Aorta (tissue), 5 donors: ENCODE measurements at regions not wholly inside any gene's neighbourhood (a gene's known extent, or its start where the extent isn't known, plus 50 kb on each side); places are given as distances from the start of the nearest gene placed in this dataset.

Experiments
- ATAC-seq: fragments of 200-7000 bp; cut with Tn5 transposase; one replicate; pipeline ENCODE4 v1.9.1; 2022; ENCODE audit warnings: moderate library complexity; ENCODE audit not compliant: low FRiP score
- DNase-seq, 2 donors: peaks; one replicate each; pipeline ENCODE4 v3.0.0-alpha.2; 2020
- H3K27ac ChIP-seq, 2 donors: one replicate each; pipeline ENCODE4 v1.5.1; 2013; ENCODE audit warnings: low read length in 2 of 2, mild to moderate bottlenecking in 2 of 2, moderate library complexity in 2 of 2, control low read depth in 1 of 2, inconsistent platforms in 1 of 2, low read depth in 1 of 2
- H3K27me3 ChIP-seq, 2 donors: one replicate each; pipeline ENCODE4 v1.6.1; 2013; ENCODE audit warnings: control low read depth in 1 of 2, low read length in 1 of 2, mild to moderate bottlenecking in 1 of 2, moderate library complexity in 1 of 2; ENCODE audit not compliant: insufficient read depth in 2 of 2, control insufficient read depth in 1 of 2
- H3K36me3 ChIP-seq, 2 donors: one replicate each; pipeline ENCODE4 v1.6.1; 2013; ENCODE audit warnings: control low read depth in 1 of 2, low read length in 1 of 2, mild to moderate bottlenecking in 1 of 2; ENCODE audit not compliant: insufficient read depth in 2 of 2, control insufficient read depth in 1 of 2
- H3K4me1 ChIP-seq, 2 donors: one replicate each; pipeline ENCODE4 v1.6.1; 2013; ENCODE audit warnings: low read length in 2 of 2, control low read depth in 1 of 2, mild to moderate bottlenecking in 1 of 2, moderate library complexity in 1 of 2; ENCODE audit not compliant: insufficient read depth in 2 of 2, control insufficient read depth in 1 of 2
- H3K4me3 ChIP-seq, 2 donors: one replicate each; pipeline ENCODE4 v1.5.1; 2013; ENCODE audit warnings: low read length in 2 of 2, control low read depth in 1 of 2, mild to moderate bottlenecking in 1 of 2
- H3K9me3 ChIP-seq: one replicate; pipeline ENCODE4 v1.6.1; 2013; ENCODE audit warnings: mild to moderate bottlenecking, low read length; ENCODE audit not compliant: control insufficient read depth
- WGBS, 2 donors: extraction: QIAGEN DNeasy Blood & Tissue Kit; methylation state at CpG; one replicate each; pipeline ENCODE4 v1.1.7; 2013; 5-methylcytosine and 5-hydroxymethylcytosine counted together
- intact Hi-C, 2 donors: fragments of 100-400 bp; cut with DNase I; formaldehyde crosslinking; loops; one replicate each; pipeline versions ENCODE4 v1.14.2 to v1.15.0; 2022
- donor health status: healthy with polysubstance abuse.
- donor health status: Bipolar disorder and iron deficiency.
- donor health status: DM: no; HTN: no; CAD: no.
- donor health status: DM: no; HTN: no; CAD: no.
- donor health status: DM: yes; HTN: yes; CAD: no.

- no peak overlapping the region for H3K4me3 ChIP-seq
- ATAC-seq, result no peak
- intact Hi-C loops, result no loop called here
- no peaks in the 10 kb centered on the region for H3K4me1 ChIP-seq
- 81 to 92% methylated on average over 1 of the region's 1 CpG for WGBS, 2 donors
- no peak overlapping the region for H3K27ac ChIP-seq
- H3K36me3 ChIP-seq, result no peaks in the 10 kb centered on the region
- DNase-seq, result no peak
- no peaks in the 10 kb centered on the region for H3K9me3 ChIP-seq
- H3K27me3 ChIP-seq, result no peaks in the 10 kb centered on the region
Observed at GRCh38 chr11:104538313-104538712, 359.9 kb downstream of the CASP12 start.

DNA sequence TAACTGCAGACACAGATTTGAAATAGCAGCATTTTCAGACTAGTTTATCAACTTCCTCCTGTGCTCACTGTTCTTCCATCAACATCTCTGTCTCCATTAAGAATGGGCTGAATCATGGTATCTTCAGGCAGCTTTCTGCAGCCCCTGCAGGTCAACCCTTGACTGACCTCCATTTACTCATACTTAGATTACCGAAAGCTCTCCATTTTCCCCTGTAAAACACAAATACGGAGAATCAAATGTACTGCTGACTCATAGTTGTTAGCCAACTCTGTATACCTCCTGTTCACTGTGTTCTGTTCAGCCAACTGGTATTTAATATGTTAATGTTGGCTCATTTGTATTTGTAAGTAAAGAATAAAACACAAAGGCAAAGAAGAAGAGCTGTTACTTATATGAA lies 364.0 kb downstream of the CASP12 start:
- no peak overlapping the region for H3K4me3 ChIP-seq
- H3K36me3 ChIP-seq, result no peaks in the 10 kb centered on the region
- intact Hi-C loops, result no loop called here
- H3K27me3 ChIP-seq, result no peaks in the 10 kb centered on the region
- H3K9me3 ChIP-seq, result no peaks in the 10 kb centered on the region
- no peak for ATAC-seq
- no peaks in the 10 kb centered on the region for H3K4me1 ChIP-seq
- WGBS, 2 donors, result 73 to 80% methylated on average over 2 of the region's 2 CpGs
- no peak for DNase-seq
- H3K27ac ChIP-seq, result no peak overlapping the region

GRCh38 chr11:104531894-104532293 lies 366.4 kb downstream of the CASP12 start:
- DNase-seq (no peak), ATAC-seq (no peak)
- 63 to 73% methylated on average over 3 of the region's 3 CpGs for WGBS, 2 donors
- Histone ChIP-seq H3K27ac (no peak overlapping the region), H3K36me3 (no peaks in the 10 kb centered on the region), H3K27me3 (no peaks in the 10 kb centered on the region), H3K9me3 (no peaks in the 10 kb centered on the region), H3K4me3 (no peak overlapping the region), H3K4me1 (no peaks in the 10 kb centered on the region)
- intact Hi-C loops, result no loop called here

DNA sequence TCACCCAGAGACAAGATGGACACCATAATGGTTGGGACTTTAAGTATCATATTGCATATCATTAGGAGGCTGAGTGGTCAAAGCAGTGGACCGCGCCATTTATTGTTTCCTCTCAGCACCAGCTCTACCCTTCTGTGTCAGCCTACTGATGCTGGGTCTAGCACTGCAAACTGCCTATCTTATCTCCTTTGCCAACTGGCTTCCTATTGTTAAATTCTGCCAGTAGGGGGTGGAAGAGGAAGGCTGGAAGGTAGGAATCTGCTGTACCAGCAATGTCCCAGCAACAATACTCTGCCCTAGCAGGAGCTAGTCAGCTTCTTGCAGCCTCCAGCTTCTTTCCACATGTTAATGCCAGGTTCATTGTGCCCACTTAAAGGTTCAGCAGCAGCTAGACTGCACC lies 367.1 kb upstream of the PDGFD start:
- Histone ChIP-seq H3K4me3 (no peak overlapping the region), H3K9me3 (no peaks in the 10 kb centered on the region), H3K27me3 (no peaks in the 10 kb centered on the region), H3K4me1 (no peaks in the 10 kb centered on the region), H3K36me3 (no peaks in the 10 kb centered on the region), H3K27ac (no peak overlapping the region)
- no peak for ATAC-seq
- intact Hi-C loops, result no loop called here
- 98% methylated on average over 2 of the region's 2 CpGs for WGBS, 2 donors
- DNase-seq, result no peak

DNA sequence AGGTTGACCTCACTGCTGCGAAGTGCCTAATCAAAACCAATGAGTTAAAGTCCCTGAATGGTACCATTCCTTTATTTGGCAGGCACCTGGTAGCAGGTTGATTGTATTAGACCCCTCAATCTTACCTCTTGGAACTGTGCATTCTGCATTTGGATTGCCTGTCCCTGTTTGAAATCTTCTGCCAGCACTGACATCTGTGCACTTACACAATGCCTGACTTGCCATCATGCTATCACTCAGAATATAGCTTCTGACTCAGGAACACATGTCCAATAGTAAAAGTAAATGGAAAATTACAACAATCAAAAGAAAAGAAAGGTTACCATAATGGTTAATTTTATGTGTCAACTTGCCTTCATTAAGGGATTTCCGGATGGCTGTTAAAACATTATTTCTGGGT lies 366.0 kb upstream of the PDGFD start:
- H3K4me3 ChIP-seq, result no peak overlapping the region
- no peaks in the 10 kb centered on the region for H3K27me3 ChIP-seq
- ATAC-seq, result no peak
- intact Hi-C loops, result no loop called here
- WGBS, 2 donors, result 96% methylated on average over 2 of the region's 2 CpGs
- no peak overlapping the region for H3K27ac ChIP-seq
- H3K4me1 ChIP-seq, result no peaks in the 10 kb centered on the region
- DNase-seq, result no peak
- no peaks in the 10 kb centered on the region for H3K36me3 ChIP-seq
- H3K9me3 ChIP-seq, result no peaks in the 10 kb centered on the region

- ATAC-seq (no peak), DNase-seq (no peak)
- H3K4me1 ChIP-seq, result no peaks in the 10 kb centered on the region
- H3K36me3 ChIP-seq, result no peaks in the 10 kb centered on the region
- H3K27ac ChIP-seq, result no peak overlapping the region
- H3K4me3 ChIP-seq, result no peak overlapping the region
- intact Hi-C loops, result no loop called here
- H3K9me3 ChIP-seq, result no peaks in the 10 kb centered on the region
- 71 to 78% methylated on average over 1 of the region's 1 CpG for WGBS, 2 donors
- H3K27me3 ChIP-seq, result no peaks in the 10 kb centered on the region
Observed at GRCh38 chr11:104529213-104529612, 365.3 kb upstream of the PDGFD start.

- Histone ChIP-seq H3K4me1 (no peaks in the 10 kb centered on the region), H3K36me3 (no peaks in the 10 kb centered on the region), H3K27me3 (no peaks in the 10 kb centered on the region), H3K9me3 (no peaks in the 10 kb centered on the region), H3K4me3 (no peak overlapping the region), H3K27ac (no peak overlapping the region)
- DNase-seq (no peak), ATAC-seq (no peak)
- intact Hi-C loops, result no loop called here
- WGBS, 2 donors, result 4 to 8% methylated on average over 2 of the region's 2 CpGs
Observed at GRCh38 chr11:104526006-104526405, 362.1 kb upstream of the PDGFD start.

- no peaks in the 10 kb centered on the region for H3K36me3 ChIP-seq
- H3K4me1 ChIP-seq, result no peaks in the 10 kb centered on the region
- intact Hi-C loops, result no loop called here
- no peaks in the 10 kb centered on the region for H3K9me3 ChIP-seq
- no peak for DNase-seq
- no peaks in the 10 kb centered on the region for H3K27me3 ChIP-seq
- H3K4me3 ChIP-seq, result no peak overlapping the region
- WGBS, 2 donors, result 71 to 77% methylated on average over 3 of the region's 3 CpGs
- no peak overlapping the region for H3K27ac ChIP-seq
- ATAC-seq, result no peak
Observed at GRCh38 chr11:104525416-104525815, 361.5 kb upstream of the PDGFD start.

- H3K9me3 ChIP-seq, result no peaks in the 10 kb centered on the region
- no peaks in the 10 kb centered on the region for H3K27me3 ChIP-seq
- H3K36me3 ChIP-seq, result no peaks in the 10 kb centered on the region
- no peak overlapping the region for H3K4me3 ChIP-seq
- no peak overlapping the region for H3K27ac ChIP-seq
- no peak for ATAC-seq
- H3K4me1 ChIP-seq, result no peaks in the 10 kb centered on the region
- DNase-seq, result no peak
- intact Hi-C loops, result no loop called here
Observed at GRCh38 chr11:104524254-104524653, 360.3 kb upstream of the PDGFD start.
